HCT116 (cell line): ENCODE measurements at regions not wholly inside any gene's neighbourhood (a gene's known extent, or its start where the extent isn't known, plus 50 kb on each side); places are given as distances from the start of the nearest gene placed in this dataset.

Experiments used
- ATAC-seq: fragments of 200-7000 bp; cut with Tn5 transposase; 2 replicates; pipeline ENCODE4 v1.9.1; 2020; ENCODE audit warnings: mild to moderate bottlenecking, moderate library complexity
- BruUV-seq: library from RNA; stranded (reverse); fragments of 400-500 nt; replicated peaks from 2 replicates; lab custom pipeline; 2021; lab: Mats Ljungman, UMichigan
- CTCF ChIA-PET: fragments of 300-600 bp; sonication (Branson Sonifier 250); formaldehyde crosslinking; loops from one replicate; lab custom pipeline; 2021; ENCODE audit warnings: antibody characterized with exemption; lab: Charles Lee
- POLR2A ChIA-PET: fragments of 300-600, 350-600 bp; sonication (Branson Sonifier 250); formaldehyde crosslinking; loops from one replicate; lab custom pipeline; 2021; ENCODE audit warnings: antibody characterized with exemption; lab: Charles Lee
- RAD21 ChIA-PET, 2 experiments: fragments of 300-600 bp; sonication (Branson Sonifier 250); formaldehyde crosslinking; loops; one replicate each; lab custom pipeline; 2023; ENCODE audit warnings: low total read pairs in 2 of 2; ENCODE audit not compliant: uncharacterized antibody in 2 of 2, unreplicated experiment in 2 of 2, low non-redundant PET in 1 of 2; lab: Charles Lee
- DNase-seq: peaks from one replicate; pipeline ENCODE4 v3.0.0-alpha.2; 2010; ENCODE audit warnings: low read depth, low spot score
- H2AFZ ChIP-seq: fragments of 200-600 bp; shearing (Covaris generic), sonication (generic); 2 replicates; pipeline ENCODE4 v1.6.1; 2017; ENCODE audit warnings: low read depth, mixed run types, mixed read lengths, antibody characterized with exemption, low read length; ENCODE audit not compliant: poor library complexity, severe bottlenecking
- H3K27ac ChIP-seq: 2 replicates; pipeline ENCODE4 v1.5.1; 2012; ENCODE audit warnings: low read depth, low read length
- H3K27me3 ChIP-seq: fragments of 200-600 bp; sonication (generic); 2 replicates; pipeline ENCODE4 v1.6.1; 2016; ENCODE audit warnings: mixed run types, low read length, mixed read lengths; ENCODE audit not compliant: insufficient read depth
- H3K36me3 ChIP-seq, 2 experiments: fragments of 200-500 bp in 1 of 2; fragments of 200-600 bp in 1 of 2; sonication (Bioruptor generic) in 1 of 2; sonication (generic) in 1 of 2; 2 replicates each; pipeline versions ENCODE4 v1.5.1 to v1.6.1; 2014 to 2016; ENCODE audit warnings: low read length in 2 of 2, inconsistent platforms in 1 of 2, mixed read lengths in 1 of 2, mixed run types in 1 of 2; ENCODE audit not compliant: insufficient read depth in 2 of 2, control insufficient read depth in 1 of 2
- H3K4me1 ChIP-seq, 2 experiments: fragments of 200-600 bp in 1 of 2; sonication (generic) in 1 of 2; 2 replicates each; pipeline versions ENCODE4 v1.5.1 to v1.6.1; 2012 to 2017; ENCODE audit warnings: low read length in 2 of 2, inconsistent platforms in 1 of 2, mild to moderate bottlenecking in 1 of 2, mixed read lengths in 1 of 2, mixed run types in 1 of 2, moderate library complexity in 1 of 2; ENCODE audit not compliant: insufficient read depth in 2 of 2, control insufficient read depth in 1 of 2
- H3K4me2 ChIP-seq: fragments of 200-600 bp; sonication (generic); 2 replicates; pipeline ENCODE4 v1.6.1; 2017; ENCODE audit warnings: mixed run types, low read length, mixed read lengths
- H3K4me3 ChIP-seq, 2 experiments: fragments of 200-600 bp in 1 of 2; sonication (generic) in 1 of 2; replicated peaks in 1 of 2; 2 replicates each; pipeline ENCODE4 v1.5.1; 2011 to 2016; ENCODE audit warnings: low read length in 2 of 2, control low read depth in 1 of 2, low read depth in 1 of 2, mild to moderate bottlenecking in 1 of 2, mixed read lengths in 1 of 2, mixed run types in 1 of 2
- H3K79me2 ChIP-seq: fragments of 200-600 bp; sonication (generic); 2 replicates; pipeline ENCODE4 v1.6.1; 2017; ENCODE audit warnings: mild to moderate bottlenecking, mixed run types, low read length, moderate library complexity, mixed read lengths; ENCODE audit not compliant: insufficient read depth
- H3K9ac ChIP-seq: fragments of 200-600 bp; sonication (generic); 2 replicates; pipeline ENCODE4 v1.6.1; 2016; ENCODE audit warnings: low read length, mixed read lengths
- H3K9me2 ChIP-seq: fragments of 200-600 bp; sonication (generic), shearing (Covaris generic); 2 replicates; pipeline ENCODE4 v1.6.1; 2017; ENCODE audit warnings: mixed run types, mild to moderate bottlenecking, moderate library complexity; ENCODE audit not compliant: insufficient read depth
- H3K9me3 ChIP-seq, 2 experiments: fragments of 200-500 bp in 1 of 2; fragments of 200-600 bp in 1 of 2; sonication (Bioruptor generic) in 1 of 2; sonication (generic) in 1 of 2; 2 replicates each; pipeline ENCODE4 v1.6.1; 2014 to 2017; ENCODE audit warnings: low read length in 2 of 2, mixed read lengths in 2 of 2, inconsistent platforms in 1 of 2, low read depth in 1 of 2, mild to moderate bottlenecking in 1 of 2, mixed run types in 1 of 2, moderate library complexity in 1 of 2; ENCODE audit not compliant: control insufficient read depth in 1 of 2, insufficient read depth in 1 of 2
- H4K20me1 ChIP-seq: fragments of 200-600 bp; sonication (generic), shearing (Covaris generic); 2 replicates; pipeline ENCODE4 v1.6.1; 2017; ENCODE audit warnings: mixed run types, mild to moderate bottlenecking, moderate library complexity; ENCODE audit not compliant: insufficient read depth
- CEBPB ChIP-seq: IDR thresholded peaks from 2 replicates; pipeline ENCODE4 v1.6.1; 2012; ENCODE audit warnings: low read depth
- EGR1 ChIP-seq: IDR thresholded peaks from 2 replicates; pipeline ENCODE4 v1.6.1; 2012; ENCODE audit warnings: low read depth
- EZH2 ChIP-seq: fragments of 200-600 bp; sonication (generic); IDR thresholded peaks from 2 replicates; pipeline ENCODE4 v1.6.1; 2017; ENCODE audit warnings: antibody characterized with exemption, mixed run types
- FOSL1 ChIP-seq: IDR thresholded peaks from 2 replicates; pipeline ENCODE4 v1.6.1; 2012; ENCODE audit warnings: low read depth
- POLR2AphosphoS5 ChIP-seq: IDR thresholded peaks from 2 replicates; pipeline ENCODE4 v1.6.1; 2011; ENCODE audit warnings: mild to moderate bottlenecking, low read depth, low read length, moderate library complexity
- RAD21 ChIP-seq: IDR thresholded peaks from 2 replicates; pipeline ENCODE4 v1.6.1; 2012; ENCODE audit warnings: low read depth, mild to moderate bottlenecking
- SIN3A ChIP-seq: IDR thresholded peaks from 2 replicates; pipeline ENCODE4 v1.6.1; 2012; ENCODE audit warnings: low read depth
- SRF ChIP-seq: IDR thresholded peaks from 2 replicates; pipeline ENCODE4 v1.6.1; 2012; ENCODE audit warnings: low read depth
- TCF7L2 ChIP-seq: IDR thresholded peaks from 2 replicates; pipeline ENCODE4 v1.7.0; 2011; ENCODE audit warnings: borderline replicate concordance, inconsistent platforms; ENCODE audit not compliant: insufficient read depth, insufficient read length; ENCODE audit errors: extremely low read depth
- ZFX ChIP-seq: fragments of 450-650 bp; IDR thresholded peaks from 2 replicates; pipeline ENCODE4 v1.6.1; 2017
- ZNF274 ChIP-seq: fragments of 200-500 bp; sonication (Bioruptor generic); IDR thresholded peaks from 2 replicates; pipeline ENCODE4 v1.6.1; 2014; ENCODE audit warnings: mild to moderate bottlenecking, low read depth, low read length, inconsistent platforms
- intact Hi-C: fragments of 100-400 bp; cut with micrococcal nuclease; formaldehyde crosslinking; loops from 2 replicates; pipeline ENCODE4 v1.10.0; 2022
- TF ChIP-seq, protein P1 (sequence below): IDR thresholded peaks from 2 replicates; pipeline ENCODE4 v1.6.1; 2012
- TF ChIP-seq, protein P2 (sequence below): IDR thresholded peaks from 2 replicates; pipeline ENCODE4 v1.6.1; 2012; ENCODE audit warnings: low read depth

DNA sequence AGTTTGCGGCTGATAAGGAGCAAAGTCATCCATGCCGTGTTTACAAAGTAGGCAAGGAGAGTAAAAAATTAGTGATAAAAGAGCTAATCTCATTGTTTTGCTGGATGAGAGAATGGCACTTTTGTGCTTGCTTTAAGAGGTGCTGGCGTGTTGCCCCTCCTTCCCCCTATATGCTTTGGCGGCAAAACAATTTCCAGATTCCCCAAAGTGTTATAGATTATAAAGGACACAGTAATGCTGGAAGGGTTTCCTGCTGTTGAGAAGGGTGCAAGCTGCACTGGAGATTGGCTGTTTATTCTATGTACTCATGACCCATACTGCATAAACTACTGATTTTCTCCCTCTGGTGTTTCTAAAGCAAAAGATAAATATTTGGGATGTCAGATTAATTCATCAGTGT, 338.9 kb upstream of the MAP3K7 start:
- BruUV-seq: no TSS peak
- ChIA-PET CTCF (no interaction called here), RAD21 (no interaction called here), POLR2A (no interaction called here)
- no peak for DNase-seq
- no peaks in the 10 kb centered on the region for H3K9me2 ChIP-seq
- TF ChIP-seq SIN3A (no peak), EZH2 (no peak)
- no peaks in the 10 kb centered on the region; the same call in 1 of the 2 replicates for H4K20me1 ChIP-seq
- no peaks in the 10 kb centered on the region for H3K36me3 ChIP-seq
- no peak overlapping the region for H2AFZ ChIP-seq
- H3K9ac ChIP-seq: no peak overlapping the region
- H3K27me3 ChIP-seq: no peaks in the 10 kb centered on the region
- H3K27ac ChIP-seq: no peak overlapping the region
- H3K4me2 ChIP-seq: no peak overlapping the region
- no peak overlapping the region for H3K4me3 ChIP-seq
- no peak for ATAC-seq
- no peaks in the 10 kb centered on the region for H3K4me1 ChIP-seq
- H3K9me3 ChIP-seq: no peaks in the 10 kb centered on the region
- intact Hi-C loops: no loop called here
- no peaks in the 10 kb centered on the region for H3K79me2 ChIP-seq

DNA sequence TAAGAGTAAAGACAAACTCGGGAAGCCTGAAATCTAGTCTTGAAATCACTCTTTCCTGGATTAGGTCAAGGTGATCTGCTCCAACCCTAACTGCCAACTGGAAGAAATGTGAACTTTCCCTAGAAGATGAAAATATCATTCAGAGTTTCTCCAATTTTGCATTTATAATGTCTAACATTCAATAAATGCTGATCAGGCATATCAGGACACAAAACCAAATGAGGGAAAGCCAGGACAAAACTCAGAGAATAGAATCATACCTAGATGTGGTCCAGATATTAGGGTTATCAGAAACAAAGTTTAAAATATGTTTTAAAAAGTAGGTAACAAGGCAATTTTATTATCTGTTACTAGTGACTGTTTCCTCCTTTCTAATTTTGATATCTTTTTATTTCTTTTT, 335.5 kb upstream of the MAP3K7 start:
- ATAC-seq (no peak), DNase-seq (no peak)
- no peaks in the 10 kb centered on the region for H3K9me2 ChIP-seq
- no peaks in the 10 kb centered on the region for H3K27me3 ChIP-seq
- H4K20me1 ChIP-seq: no peaks in the 10 kb centered on the region; the same call in 1 of the 2 replicates
- ChIA-PET POLR2A (no interaction called here), RAD21 (no interaction called here), CTCF (no interaction called here)
- no peak overlapping the region for H3K4me3 ChIP-seq
- H3K4me1 ChIP-seq: no peaks in the 10 kb centered on the region
- intact Hi-C loops: no loop called here
- no peak overlapping the region for H3K4me2 ChIP-seq
- no peak overlapping the region for H2AFZ ChIP-seq
- H3K9ac ChIP-seq: no peak overlapping the region
- H3K79me2 ChIP-seq: no peaks in the 10 kb centered on the region
- BruUV-seq: no TSS peak
- H3K27ac ChIP-seq: no peak overlapping the region
- no peaks in the 10 kb centered on the region for H3K36me3 ChIP-seq
- no peak for TF ChIP-seq CEBPB
- no peak for TF ChIP-seq ZNF274
- TF ChIP-seq, protein P1, sequence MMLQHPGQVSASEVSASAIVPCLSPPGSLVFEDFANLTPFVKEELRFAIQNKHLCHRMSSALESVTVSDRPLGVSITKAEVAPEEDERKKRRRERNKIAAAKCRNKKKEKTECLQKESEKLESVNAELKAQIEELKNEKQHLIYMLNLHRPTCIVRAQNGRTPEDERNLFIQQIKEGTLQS: no peak
- TF ChIP-seq ZFX: no peak
- TF ChIP-seq TCF7L2: no peak
- no peak for TF ChIP-seq RAD21
- no peak for TF ChIP-seq POLR2AphosphoS5
- TF ChIP-seq, protein P2, sequence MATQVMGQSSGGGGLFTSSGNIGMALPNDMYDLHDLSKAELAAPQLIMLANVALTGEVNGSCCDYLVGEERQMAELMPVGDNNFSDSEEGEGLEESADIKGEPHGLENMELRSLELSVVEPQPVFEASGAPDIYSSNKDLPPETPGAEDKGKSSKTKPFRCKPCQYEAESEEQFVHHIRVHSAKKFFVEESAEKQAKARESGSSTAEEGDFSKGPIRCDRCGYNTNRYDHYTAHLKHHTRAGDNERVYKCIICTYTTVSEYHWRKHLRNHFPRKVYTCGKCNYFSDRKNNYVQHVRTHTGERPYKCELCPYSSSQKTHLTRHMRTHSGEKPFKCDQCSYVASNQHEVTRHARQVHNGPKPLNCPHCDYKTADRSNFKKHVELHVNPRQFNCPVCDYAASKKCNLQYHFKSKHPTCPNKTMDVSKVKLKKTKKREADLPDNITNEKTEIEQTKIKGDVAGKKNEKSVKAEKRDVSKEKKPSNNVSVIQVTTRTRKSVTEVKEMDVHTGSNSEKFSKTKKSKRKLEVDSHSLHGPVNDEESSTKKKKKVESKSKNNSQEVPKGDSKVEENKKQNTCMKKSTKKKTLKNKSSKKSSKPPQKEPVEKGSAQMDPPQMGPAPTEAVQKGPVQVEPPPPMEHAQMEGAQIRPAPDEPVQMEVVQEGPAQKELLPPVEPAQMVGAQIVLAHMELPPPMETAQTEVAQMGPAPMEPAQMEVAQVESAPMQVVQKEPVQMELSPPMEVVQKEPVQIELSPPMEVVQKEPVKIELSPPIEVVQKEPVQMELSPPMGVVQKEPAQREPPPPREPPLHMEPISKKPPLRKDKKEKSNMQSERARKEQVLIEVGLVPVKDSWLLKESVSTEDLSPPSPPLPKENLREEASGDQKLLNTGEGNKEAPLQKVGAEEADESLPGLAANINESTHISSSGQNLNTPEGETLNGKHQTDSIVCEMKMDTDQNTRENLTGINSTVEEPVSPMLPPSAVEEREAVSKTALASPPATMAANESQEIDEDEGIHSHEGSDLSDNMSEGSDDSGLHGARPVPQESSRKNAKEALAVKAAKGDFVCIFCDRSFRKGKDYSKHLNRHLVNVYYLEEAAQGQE: no peak
- TF ChIP-seq SRF: no peak
- TF ChIP-seq FOSL1: no peak
- no peak for TF ChIP-seq SIN3A
- no peak for TF ChIP-seq EGR1
- H3K9me3 ChIP-seq: no peaks in the 10 kb centered on the region
